HG03521 (cell line): ENCODE measurements at regions not wholly inside any gene's neighbourhood (a gene's known extent, or its start where the extent isn't known, plus 50 kb on each side); places are given as distances from the start of the nearest gene placed in this dataset.
"Not testable (repeated sequence)": the region's sequence is repeated elsewhere in the genome, so short reads cannot be mapped to it uniquely, and the experiment has no call there.

Source experiments
- ATAC-seq: cut with Tn5 transposase; IDR thresholded peaks from one replicate; pipeline ENCODE4 v1.9.1; 2021; ENCODE audit warnings: mild to moderate bottlenecking, moderate library complexity; ENCODE audit not compliant: unreplicated experiment

GRCh38 chr4:180280726-180281297, 1962.4 kb upstream of the TENM3 start:
- ATAC-seq: no peak

GRCh38 chr4:180281724-180282123, 1961.5 kb upstream of the TENM3 start:
- ATAC-seq: no peak

- no peak for ATAC-seq
Measured at GRCh38 chr4:180284267-180284666, 1958.9 kb upstream of the TENM3 start.

- ATAC-seq: peak; percentile 87
Measured at GRCh38 chr4:180285796-180286195, 1957.4 kb upstream of the TENM3 start.

- no peak for ATAC-seq
Measured at GRCh38 chr4:180292339-180292738, 1950.9 kb upstream of the TENM3 start.

GRCh38 chr4:180296036-180296599, 1947.1 kb upstream of the TENM3 start:
- ATAC-seq: no peak

GRCh38 chr4:180304321-180304720, 1938.9 kb upstream of the TENM3 start:
- no peak for ATAC-seq

GRCh38 chr4:180310616-180311015, 1932.6 kb upstream of the TENM3 start:
- ATAC-seq: no peak

GRCh38 chr4:180314972-180315371, 1928.2 kb upstream of the TENM3 start:
- ATAC-seq: no peak

GRCh38 chr4:180330521-180330920, 1912.7 kb upstream of the TENM3 start:
- ATAC-seq: no peak

- ATAC-seq: no peak
Measured at GRCh38 chr4:180333162-180333561, 1910.0 kb upstream of the TENM3 start.

- ATAC-seq: no peak
Measured at GRCh38 chr4:180335566-180335965, 1907.6 kb upstream of the TENM3 start.

GRCh38 chr4:180336494-180337090, 1906.6 kb upstream of the TENM3 start:
- ATAC-seq: no peak

- ATAC-seq: no peak
Measured at GRCh38 chr4:180341926-180342325, 1901.3 kb upstream of the TENM3 start.

- no peak for ATAC-seq
Measured at GRCh38 chr4:180350901-180351300, 1892.3 kb upstream of the TENM3 start.

- no peak for ATAC-seq
Measured at GRCh38 chr4:180356766-180357165, 1886.4 kb upstream of the TENM3 start.

- ATAC-seq: not testable (repeated sequence)
Measured at GRCh38 chr4:180360113-180360512, 1883.1 kb upstream of the TENM3 start.

- ATAC-seq: no peak
Measured at GRCh38 chr4:180363815-180364214, 1879.4 kb upstream of the TENM3 start.

GRCh38 chr4:180372691-180373090, 1870.5 kb upstream of the TENM3 start:
- ATAC-seq: no peak

- no peak for ATAC-seq
Measured at GRCh38 chr4:180377741-180378140, 1865.5 kb upstream of the TENM3 start.

GRCh38 chr4:180380733-180381132, 1862.5 kb upstream of the TENM3 start:
- no peak for ATAC-seq

- no peak for ATAC-seq
Measured at GRCh38 chr4:180391613-180392012, 1851.6 kb upstream of the TENM3 start.

- ATAC-seq: no peak
Measured at GRCh38 chr4:180394312-180394711, 1848.9 kb upstream of the TENM3 start.
